Osteoblast (primary cell): ENCODE measurements at regions not wholly inside any gene's neighbourhood (a gene's known extent, or its start where the extent isn't known, plus 50 kb on each side); places are given as distances from the start of the nearest gene placed in this dataset.

Source experiments
- DNase-seq: peaks from one replicate; pipeline ENCODE4 v3.0.0; 2011; ENCODE audit warnings: low spot score, mixed read lengths; ENCODE audit not compliant: insufficient read length; ENCODE audit errors: missing footprints
- H2AFZ ChIP-seq: 2 replicates; pipeline ENCODE4 v1.6.0; 2011; ENCODE audit warnings: mild to moderate bottlenecking, low read length
- H3K27ac ChIP-seq: 2 replicates; pipeline ENCODE4 v1.5.1; 2011; ENCODE audit warnings: mild to moderate bottlenecking, low read depth, low read length, moderate library complexity
- H3K27me3 ChIP-seq: 2 replicates; pipeline ENCODE4 v1.6.0; 2012; ENCODE audit warnings: mild to moderate bottlenecking, control low read depth, inconsistent platforms, low read length, moderate library complexity; ENCODE audit not compliant: insufficient read depth
- H3K36me3 ChIP-seq: 2 replicates; pipeline ENCODE4 v1.5.1; 2011; ENCODE audit warnings: mild to moderate bottlenecking, low read length, control low read depth, moderate library complexity; ENCODE audit not compliant: insufficient read depth
- H3K4me1 ChIP-seq: 2 replicates; pipeline ENCODE4 v1.5.1; 2011; ENCODE audit warnings: mild to moderate bottlenecking, low read length, control low read depth, moderate library complexity; ENCODE audit not compliant: insufficient read depth
- H3K4me2 ChIP-seq: 2 replicates; pipeline ENCODE4 v1.6.0; 2011; ENCODE audit warnings: mild to moderate bottlenecking, low read length; ENCODE audit not compliant: insufficient read depth
- H3K4me3 ChIP-seq: fragments of 200-600 bp; sonication (generic); 3 replicates; pipeline ENCODE4 v1.5.1; 2012; ENCODE audit warnings: mild to moderate bottlenecking, low read length, inconsistent platforms; ENCODE audit not compliant: insufficient read depth
- H3K79me2 ChIP-seq: 2 replicates; pipeline ENCODE4 v1.6.0; 2012; ENCODE audit warnings: mild to moderate bottlenecking, low read length, control low read depth, inconsistent platforms; ENCODE audit not compliant: insufficient read depth
- H3K9me3 ChIP-seq: 2 replicates; pipeline ENCODE4 v1.5.1; 2011; ENCODE audit warnings: low read depth, low read length, control low read depth
- H4K20me1 ChIP-seq: 2 replicates; pipeline ENCODE4 v1.6.0; 2012; ENCODE audit warnings: mild to moderate bottlenecking, low read length, control low read depth; ENCODE audit not compliant: insufficient read depth
- CTCF ChIP-seq: IDR thresholded peaks from 2 replicates; pipeline ENCODE4 v1.5.1; 2011; ENCODE audit warnings: mild to moderate bottlenecking, low read depth, low read length, moderate library complexity; ENCODE audit errors: extremely low read depth

DNA sequence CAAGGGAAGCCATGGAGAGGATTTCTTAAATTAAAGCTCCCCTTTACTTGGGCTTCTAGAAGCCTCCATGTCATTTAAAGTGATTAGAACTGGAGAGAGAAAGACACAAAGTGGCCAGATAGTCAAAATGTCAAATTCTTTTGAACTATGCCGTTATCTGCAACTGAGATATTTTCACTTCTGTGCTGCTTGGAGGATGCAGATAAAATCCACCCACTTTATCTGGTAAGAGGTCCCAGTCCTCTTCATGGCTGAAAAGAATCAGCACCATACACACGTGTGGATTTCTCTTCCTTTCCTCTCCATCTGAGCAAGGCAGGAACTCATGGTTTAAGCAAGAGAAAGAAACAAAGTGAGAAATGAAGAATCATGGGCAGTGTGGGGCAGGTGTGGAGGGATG lies 276.9 kb upstream of the RUNX1 start:
- H3K4me2 ChIP-seq: no peak overlapping the region
- DNase-seq: no peak
- no peaks in the 10 kb centered on the region for H3K27me3 ChIP-seq
- H3K36me3 ChIP-seq: no peaks in the 10 kb centered on the region
- no peaks in the 10 kb centered on the region for H4K20me1 ChIP-seq
- no peak for TF ChIP-seq CTCF
- no peak overlapping the region for H3K4me3 ChIP-seq
- H3K4me1 ChIP-seq: peaks cover 28% of the 10 kb centered on the region
- no peaks in the 10 kb centered on the region for H3K79me2 ChIP-seq
- H2AFZ ChIP-seq: no peak overlapping the region
- H3K9me3 ChIP-seq: no peaks in the 10 kb centered on the region
- no peak overlapping the region for H3K27ac ChIP-seq

- peak overlapping the region; percentile 8 for H3K4me3 ChIP-seq
- DNase-seq: peak; percentile 78
- no peaks in the 10 kb centered on the region for H3K9me3 ChIP-seq
- H3K27me3 ChIP-seq: no peaks in the 10 kb centered on the region
- H2AFZ ChIP-seq: peak overlapping the region; percentile 52
- H3K4me2 ChIP-seq: peak overlapping the region; percentile 64
- peak overlapping the region; percentile 73 for H3K27ac ChIP-seq
- no peak for TF ChIP-seq CTCF
- no peaks in the 10 kb centered on the region for H3K36me3 ChIP-seq
- H3K79me2 ChIP-seq: no peaks in the 10 kb centered on the region
- H3K4me1 ChIP-seq: peaks cover 21% of the 10 kb centered on the region
- H4K20me1 ChIP-seq: no peaks in the 10 kb centered on the region
Observed at GRCh38 chr21:35324372-35325220, 275.5 kb upstream of the RUNX1 start.

GRCh38 chr21:35323947-35324346 lies 274.8 kb upstream of the RUNX1 start:
- no peaks in the 10 kb centered on the region for H3K9me3 ChIP-seq
- H3K4me3 ChIP-seq: no peak overlapping the region
- no peak for DNase-seq
- no peaks in the 10 kb centered on the region for H4K20me1 ChIP-seq
- H3K36me3 ChIP-seq: no peaks in the 10 kb centered on the region
- peak overlapping the region; percentile 52 for H2AFZ ChIP-seq
- no peaks in the 10 kb centered on the region for H3K79me2 ChIP-seq
- H3K27me3 ChIP-seq: no peaks in the 10 kb centered on the region
- no peak for TF ChIP-seq CTCF
- H3K4me2 ChIP-seq: peak overlapping the region; percentile 64
- H3K27ac ChIP-seq: peak overlapping the region; percentile 73
- H3K4me1 ChIP-seq: peaks cover 21% of the 10 kb centered on the region

GRCh38 chr21:35321322-35322200 lies 272.5 kb upstream of the RUNX1 start:
- H3K79me2 ChIP-seq: no peaks in the 10 kb centered on the region
- no peak overlapping the region for H3K4me2 ChIP-seq
- H2AFZ ChIP-seq: no peak overlapping the region
- no peaks in the 10 kb centered on the region for H4K20me1 ChIP-seq
- no peaks in the 10 kb centered on the region for H3K36me3 ChIP-seq
- no peak overlapping the region for H3K27ac ChIP-seq
- DNase-seq: no peak
- no peak for TF ChIP-seq CTCF
- H3K9me3 ChIP-seq: no peaks in the 10 kb centered on the region
- peaks cover 28% of the 10 kb centered on the region for H3K4me1 ChIP-seq
- no peak overlapping the region for H3K4me3 ChIP-seq
- no peaks in the 10 kb centered on the region for H3K27me3 ChIP-seq
